Ascending aorta (tissue), 2 donors: ENCODE measurements at regions not wholly inside any gene's neighbourhood (a gene's known extent, or its start where the extent isn't known, plus 50 kb on each side); places are given as distances from the start of the nearest gene placed in this dataset.

Source experiments
- DNase-seq, 2 donors: peaks; one replicate each; pipeline ENCODE4 v3.0.0-alpha.2; 2019; ENCODE audit warnings: low spot score in 2 of 2
- H3K27ac ChIP-seq, 2 donors: fragments of 200-600 bp; sonication (generic); one replicate each; pipeline ENCODE4 v1.5.1; 2016 to 2017; ENCODE audit warnings: mild to moderate bottlenecking in 1 of 2
- H3K27me3 ChIP-seq: fragments of 200-600 bp; sonication (generic); one replicate; pipeline ENCODE4 v1.5.1; 2017
- H3K36me3 ChIP-seq, 2 donors: fragments of 200-600 bp; sonication (generic); one replicate each; pipeline ENCODE4 v1.5.1; 2016
- H3K4me1 ChIP-seq, 2 donors: fragments of 200-600 bp; sonication (generic); one replicate each; pipeline ENCODE4 v1.5.1; 2016 to 2017; ENCODE audit warnings: mild to moderate bottlenecking in 1 of 2
- H3K4me3 ChIP-seq, 2 donors: fragments of 200-600 bp; sonication (generic); one replicate each; pipeline ENCODE4 v1.5.1; 2016 to 2017; ENCODE audit warnings: mild to moderate bottlenecking in 1 of 2
- H3K9me3 ChIP-seq, 2 donors: fragments of 200-600 bp; sonication (generic); one replicate each; pipeline ENCODE4 v1.5.1; 2016
- intact Hi-C: fragments of 100-400 bp; cut with DNase I; formaldehyde crosslinking; loops from one replicate; pipeline ENCODE4 v1.15.1; 2023
- TF ChIP-seq, protein P1 (sequence below), 3 experiments: fragments of 200-600 bp in 2 of 3; fragments of 450-650 bp in 1 of 3; sonication (generic) in 2 of 3; IDR thresholded peaks; one replicate each; pipeline ENCODE4 v1.5.1; 2016 to 2019; ENCODE audit warnings: antibody characterized with exemption in 3 of 3, mild to moderate bottlenecking in 1 of 3, moderate library complexity in 1 of 3

DNA sequence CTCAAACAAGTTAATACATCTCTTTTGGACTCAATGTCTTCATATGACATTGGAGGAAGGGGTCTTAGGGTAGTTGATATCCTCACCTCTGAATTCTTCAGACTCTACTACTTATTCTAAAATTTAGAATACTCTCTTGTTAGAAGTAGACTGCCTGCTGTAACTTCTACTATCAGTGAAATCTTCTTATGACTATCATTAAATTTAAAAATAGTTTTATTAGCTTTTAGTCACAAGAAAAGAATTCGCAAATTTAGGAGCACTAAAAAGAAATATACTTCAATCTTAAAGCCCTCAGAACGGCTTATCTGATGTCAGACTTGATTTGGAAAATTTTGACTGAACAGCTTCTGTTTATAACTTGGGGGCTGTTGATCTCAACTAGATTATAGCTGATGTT is 67.1 kb upstream of the TTC14 start:
- TF ChIP-seq, protein P1, sequence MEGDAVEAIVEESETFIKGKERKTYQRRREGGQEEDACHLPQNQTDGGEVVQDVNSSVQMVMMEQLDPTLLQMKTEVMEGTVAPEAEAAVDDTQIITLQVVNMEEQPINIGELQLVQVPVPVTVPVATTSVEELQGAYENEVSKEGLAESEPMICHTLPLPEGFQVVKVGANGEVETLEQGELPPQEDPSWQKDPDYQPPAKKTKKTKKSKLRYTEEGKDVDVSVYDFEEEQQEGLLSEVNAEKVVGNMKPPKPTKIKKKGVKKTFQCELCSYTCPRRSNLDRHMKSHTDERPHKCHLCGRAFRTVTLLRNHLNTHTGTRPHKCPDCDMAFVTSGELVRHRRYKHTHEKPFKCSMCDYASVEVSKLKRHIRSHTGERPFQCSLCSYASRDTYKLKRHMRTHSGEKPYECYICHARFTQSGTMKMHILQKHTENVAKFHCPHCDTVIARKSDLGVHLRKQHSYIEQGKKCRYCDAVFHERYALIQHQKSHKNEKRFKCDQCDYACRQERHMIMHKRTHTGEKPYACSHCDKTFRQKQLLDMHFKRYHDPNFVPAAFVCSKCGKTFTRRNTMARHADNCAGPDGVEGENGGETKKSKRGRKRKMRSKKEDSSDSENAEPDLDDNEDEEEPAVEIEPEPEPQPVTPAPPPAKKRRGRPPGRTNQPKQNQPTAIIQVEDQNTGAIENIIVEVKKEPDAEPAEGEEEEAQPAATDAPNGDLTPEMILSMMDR (IDR thresholded peaks at IDR 0.05) = no peak
- intact Hi-C loops = no loop called here
- DNase-seq = no peak

DNA sequence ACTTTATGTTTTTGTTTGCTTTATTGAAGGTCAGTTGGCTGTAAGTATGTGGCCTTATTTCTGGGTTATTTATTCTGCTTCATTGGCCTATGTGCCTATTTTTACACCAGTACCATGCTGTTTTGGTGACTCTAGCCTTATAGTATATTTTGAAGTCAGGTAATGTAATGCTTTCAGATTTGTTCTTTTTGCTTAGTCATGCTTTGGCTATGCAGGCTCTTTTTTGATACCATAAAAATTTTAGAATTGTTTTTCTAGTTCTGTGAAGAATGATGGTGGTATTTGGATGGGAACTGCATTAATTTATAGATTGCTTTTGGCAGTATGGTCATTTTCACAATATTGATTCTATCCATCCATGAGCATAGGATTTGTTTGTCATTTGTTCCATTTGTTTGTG is 63.5 kb upstream of the TTC14 start:
- no peak overlapping the region for H3K27ac ChIP-seq
- H3K27me3 ChIP-seq = no peaks in the 10 kb centered on the region
- no peak overlapping the region for H3K4me3 ChIP-seq
- no peaks in the 10 kb centered on the region for H3K9me3 ChIP-seq
- intact Hi-C loops = no loop called here
- H3K36me3 ChIP-seq = no peaks in the 10 kb centered on the region
- H3K4me1 ChIP-seq = no peaks in the 10 kb centered on the region
- TF ChIP-seq, protein P1 (IDR thresholded peaks at IDR 0.05) = no peak
- DNase-seq = no peak

More for the DNA sequence above, 67.1 kb upstream of the TTC14 start:
- no peaks in the 10 kb centered on the region for H3K27me3 ChIP-seq
- H3K36me3 ChIP-seq = no peaks in the 10 kb centered on the region
- no peaks in the 10 kb centered on the region for H3K4me1 ChIP-seq
- no peak overlapping the region for H3K4me3 ChIP-seq
- no peak overlapping the region for H3K27ac ChIP-seq
- H3K9me3 ChIP-seq = no peaks in the 10 kb centered on the region

DNA sequence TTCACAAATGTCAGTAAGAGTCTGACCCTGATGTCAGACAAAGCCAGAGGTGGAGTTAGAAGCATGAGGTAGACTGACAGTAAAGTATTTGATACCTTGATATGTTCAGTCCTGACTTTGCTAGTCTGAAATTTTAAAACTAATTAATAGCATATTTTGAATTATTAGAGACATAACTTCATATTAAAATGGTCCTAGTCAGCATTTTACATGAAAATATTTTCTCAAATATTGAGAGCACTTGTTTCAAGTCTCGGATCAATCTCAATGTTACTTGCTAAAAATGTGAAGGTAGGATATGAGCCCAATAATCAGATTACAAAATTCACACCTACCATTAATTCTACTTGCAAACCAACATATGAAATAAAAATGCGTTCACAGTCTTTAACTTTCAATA is 58.1 kb upstream of the TTC14 start:
- TF ChIP-seq, protein P1 (IDR thresholded peaks at IDR 0.05) = no peak
- Histone ChIP-seq H3K4me3 (no peak overlapping the region), H3K27me3 (no peaks in the 10 kb centered on the region), H3K27ac (no peak overlapping the region), H3K36me3 (no peaks in the 10 kb centered on the region), H3K9me3 (no peaks in the 10 kb centered on the region), H3K4me1 (no peaks in the 10 kb centered on the region)
- no peak for DNase-seq
- intact Hi-C loops = no loop called here

DNA sequence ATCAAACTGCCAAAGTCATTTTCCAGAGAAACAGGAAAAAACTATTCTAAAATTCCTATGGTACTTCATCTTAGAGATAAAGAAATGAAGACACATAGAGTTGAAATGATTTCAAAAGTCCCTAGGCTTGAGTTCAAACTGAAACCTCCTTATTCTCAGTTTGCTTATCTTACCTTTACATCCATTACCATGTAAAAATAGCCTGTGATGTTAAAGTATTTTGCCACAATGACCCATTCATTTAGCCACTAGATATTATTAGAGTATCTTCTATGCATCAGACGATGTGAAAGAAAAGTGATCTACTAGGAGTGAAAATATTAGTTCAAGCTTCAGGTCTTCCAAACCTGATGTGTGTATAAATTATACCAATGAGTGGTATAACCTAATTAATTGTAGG is 55.1 kb upstream of the TTC14 start:
- no peak for DNase-seq
- no peaks in the 10 kb centered on the region for H3K4me1 ChIP-seq
- H3K4me3 ChIP-seq = no peak overlapping the region
- no peaks in the 10 kb centered on the region for H3K9me3 ChIP-seq
- H3K27me3 ChIP-seq = no peaks in the 10 kb centered on the region
- TF ChIP-seq, protein P1 (IDR thresholded peaks at IDR 0.05) = no peak
- H3K36me3 ChIP-seq = no peaks in the 10 kb centered on the region
- intact Hi-C loops = no loop called here
- no peak overlapping the region for H3K27ac ChIP-seq

DNA sequence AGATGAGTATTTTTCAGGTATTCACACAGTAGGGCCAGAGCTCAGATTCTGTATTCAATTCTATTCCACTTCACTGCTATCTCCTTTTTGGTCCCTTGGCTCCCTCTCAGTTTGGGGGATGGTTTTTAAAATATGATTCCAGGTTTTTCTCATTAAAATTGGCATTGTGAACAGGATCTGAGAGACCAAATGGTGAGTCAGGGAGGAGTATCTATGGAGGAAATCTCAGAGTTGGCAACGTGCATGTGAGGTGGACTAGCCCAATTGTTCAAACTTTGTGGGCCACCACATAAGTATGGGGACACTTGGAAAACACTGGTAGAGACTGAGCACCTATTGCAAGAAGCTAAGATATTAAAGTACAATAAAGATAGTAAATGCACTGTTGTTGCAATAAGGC is 53.9 kb upstream of the TTC14 start:
- TF ChIP-seq, protein P1 (IDR thresholded peaks at IDR 0.05) = no peak
- H3K9me3 ChIP-seq = no peaks in the 10 kb centered on the region
- DNase-seq = no peak
- intact Hi-C loops = no loop called here
- H3K4me1 ChIP-seq = no peaks in the 10 kb centered on the region
- no peaks in the 10 kb centered on the region for H3K36me3 ChIP-seq
- no peak overlapping the region for H3K27ac ChIP-seq
- no peaks in the 10 kb centered on the region for H3K27me3 ChIP-seq
- no peak overlapping the region for H3K4me3 ChIP-seq
